ENCODE measurements at regions not wholly inside any gene's neighbourhood (a gene's known extent, or its start where the extent isn't known, plus 50 kb on each side); places are given as distances from the start of the nearest gene placed in this dataset.

- intact Hi-C loops (cut with DNase I; ENCODE audit: low total_unique reads) = no loop called here
- Histone ChIP-seq H3K4me3 (no peak overlapping the region), H3K9me3 (no peaks in the 10 kb centered on the region), H3K4me1 (peaks cover 13 to 58% (median 31%) of the 10 kb centered on the region in 6 donors), H3K27ac (no peak overlapping the region), H3K27me3 (replicated peaks in 1 of 7) (peaks cover 0 to 52% (median 0%) of the 10 kb centered on the region in 7 donors), H3K36me3 (peaks cover 0 to 38% (median 4%) of the 10 kb centered on the region in 6 donors)
- WGBS, 5 donors = 61 to 80% (median 76%) methylated on average over 3 of the region's 3 CpGs
- TF ChIP-seq POLR2A (IDR thresholded peaks at IDR 0.05) (no peak), POLR2AphosphoS5 (IDR thresholded peaks at IDR 0.05) (no peak), CTCF (IDR thresholded peaks at IDR 0.05 in 8 of 11, conservative IDR thresholded peaks at IDR 0.05 in 3 of 11) (no peak)
- DNase-seq = no peak
Measured at GRCh38 chr5:124645396-124645795, 101.0 kb downstream of the ZNF608 start.

- intact Hi-C loops (cut with DNase I; ENCODE audit: low total_unique reads) = no loop called here
- Histone ChIP-seq H3K36me3 (peaks cover 0 to 38% (median 4%) of the 10 kb centered on the region in 6 donors), H3K4me3 (no peak overlapping the region), H3K27ac (no peak overlapping the region), H3K27me3 (replicated peaks in 1 of 7) (peaks cover 0 to 49% (median 0%) of the 10 kb centered on the region in 7 donors), H3K4me1 (peaks cover 10 to 50% (median 23%) of the 10 kb centered on the region in 6 donors), H3K9me3 (no peaks in the 10 kb centered on the region)
- no peak for DNase-seq
- TF ChIP-seq POLR2A (IDR thresholded peaks at IDR 0.05) (no peak), POLR2AphosphoS5 (IDR thresholded peaks at IDR 0.05) (no peak)
- WGBS, 5 donors = 73 to 87% (median 83%) methylated on average over 1 of the region's 1 CpG
Measured at GRCh38 chr5:124644582-124644981, 101.9 kb downstream of the ZNF608 start.

- intact Hi-C loops (cut with DNase I; ENCODE audit: low total_unique reads) = no loop called here
- WGBS, 5 donors = 94 to 97% (median 95%) methylated on average over 9 of the region's 9 CpGs
Measured at GRCh38 chr5:124644138-124644537, 102.3 kb downstream of the ZNF608 start.

GRCh38 chr5:124643336-124643735, 103.1 kb downstream of the ZNF608 start:
- Histone ChIP-seq H3K36me3 (peaks cover 0 to 45% (median 4%) of the 10 kb centered on the region in 6 donors), H3K4me1 (peaks cover 0 to 38% (median 11%) of the 10 kb centered on the region in 6 donors), H3K27me3 (replicated peaks in 1 of 7) (peaks cover 0 to 43% (median 0%) of the 10 kb centered on the region in 7 donors), H3K27ac (no peak overlapping the region), H3K9me3 (no peaks in the 10 kb centered on the region), H3K4me3 (no peak overlapping the region)
- WGBS, 5 donors = 93 to 99% (median 96%) methylated on average over 7 of the region's 7 CpGs
- intact Hi-C loops (cut with DNase I; ENCODE audit: low total_unique reads) = no loop called here
- TF ChIP-seq POLR2AphosphoS5 (IDR thresholded peaks at IDR 0.05) (no peak), POLR2A (IDR thresholded peaks at IDR 0.05) (no peak), CTCF (IDR thresholded peaks at IDR 0.05 in 8 of 11, conservative IDR thresholded peaks at IDR 0.05 in 3 of 11) (no peak)
- no peak for DNase-seq

More at GRCh38 chr5:124644138-124644537, 102.3 kb downstream of the ZNF608 start:
- Histone ChIP-seq H3K9me3 (no peaks in the 10 kb centered on the region), H3K27ac (no peak overlapping the region), H3K4me1 (peaks cover 6 to 46% (median 19%) of the 10 kb centered on the region in 6 donors), H3K27me3 (replicated peaks in 1 of 7) (peaks cover 0 to 49% (median 0%) of the 10 kb centered on the region in 7 donors), H3K4me3 (no peak overlapping the region), H3K36me3 (peaks cover 0 to 41% (median 4%) of the 10 kb centered on the region in 6 donors)
- no peak for TF ChIP-seq CTCF (IDR thresholded peaks at IDR 0.05 in 8 of 11, conservative IDR thresholded peaks at IDR 0.05 in 3 of 11)
- TF ChIP-seq POLR2A (IDR thresholded peaks at IDR 0.05) = no peak
- TF ChIP-seq POLR2AphosphoS5 (IDR thresholded peaks at IDR 0.05) = no peak
- DNase-seq = no peak

All from spleen (tissue), 11 donors.